HepG2 (cell line): ENCODE measurements at regions not wholly inside any gene's neighbourhood (a gene's known extent, or its start where the extent isn't known, plus 50 kb on each side); places are given as distances from the start of the nearest gene placed in this dataset.

Source experiments
- ATAC-seq: fragments of 200-7000 bp; cut with Tn5 transposase; 3 replicates; pipeline ENCODE4 v1.9.1; 2020; ENCODE audit warnings: mild to moderate bottlenecking, moderate library complexity
- BruUV-seq: library from RNA; stranded (reverse); fragments of 400-500 nt; replicated peaks from 2 replicates; lab custom pipeline; 2021; lab: Mats Ljungman, UMichigan
- CTCF ChIA-PET: fragments of 300-600 bp; formaldehyde crosslinking; extraction: SDS; loops from one replicate; lab custom pipeline; 2021; ENCODE audit warnings: low total read pairs, inconsistent platforms, low intra/inter-chr PET ratio; lab: Yijun Ruan, JAX
- POLR2A ChIA-PET: fragments of 350-600 bp; sonication (Branson Sonifier 250); formaldehyde crosslinking; loops from one replicate; lab custom pipeline; 2020; ENCODE audit warnings: antibody characterized with exemption, inconsistent platforms; lab: Yijun Ruan, JAX
- DNase-seq: peaks from one replicate; pipeline ENCODE4 v3.0.0-alpha.2; 2015; ENCODE audit warnings: low spot score
- FAIRE-seq: peaks from 3 replicates; lab custom pipeline; 2011; peaks lifted over from hg19 to GRCh38; lab: Jason Lieb, UNC
- H2AFZ ChIP-seq: one replicate; pipeline ENCODE4 v1.6.1; 2011; ENCODE audit warnings: low read length, inconsistent platforms
- H3K27ac ChIP-seq: fragments of 300-600 bp; 3 replicates; pipeline ENCODE4 v1.8.0; 2011; ENCODE audit warnings: mixed run types, mild to moderate bottlenecking, mixed read lengths, low read length, inconsistent platforms; ENCODE audit not compliant: insufficient read depth; ENCODE audit errors: extremely low read length
- H3K27me3 ChIP-seq, 2 experiments: fragments of 200-600 bp in 1 of 2; 2 replicates in 1 of 2; 3 replicates in 1 of 2; pipeline versions ENCODE4 v1.6.0 to v1.8.0; 2011; ENCODE audit warnings: low read length in 2 of 2, mild to moderate bottlenecking in 2 of 2, moderate library complexity in 2 of 2, inconsistent platforms in 1 of 2; ENCODE audit not compliant: insufficient read depth in 2 of 2, control insufficient read depth in 1 of 2
- H3K36me3 ChIP-seq, 2 experiments: fragments of 200-600 bp in 1 of 2; replicated peaks in 1 of 2; 2 replicates in 1 of 2; 3 replicates in 1 of 2; pipeline versions ENCODE4 v1.5.1 to v1.8.0; 2011; ENCODE audit warnings: low read length in 2 of 2, inconsistent platforms in 1 of 2; ENCODE audit not compliant: insufficient read depth in 2 of 2, control insufficient read depth in 1 of 2
- H3K4me1 ChIP-seq: 2 replicates; pipeline ENCODE4 v1.5.1; 2012; ENCODE audit warnings: low read length, inconsistent platforms; ENCODE audit not compliant: insufficient read depth
- H3K4me2 ChIP-seq: 2 replicates; pipeline ENCODE4 v1.6.0; 2011; ENCODE audit warnings: low read depth, low read length, inconsistent platforms
- H3K4me3 ChIP-seq, 3 experiments: fragments of 200-600 bp in 1 of 3; sonication (generic), shearing (Covaris generic) in 1 of 3; replicated peaks in 1 of 3; 2 replicates each; pipeline ENCODE4 v1.5.1; 2011 to 2016; ENCODE audit warnings: low read length in 3 of 3, inconsistent platforms in 2 of 3, low read depth in 2 of 3, mild to moderate bottlenecking in 2 of 3, control low read depth in 1 of 3, mixed read lengths in 1 of 3; ENCODE audit not compliant: insufficient read depth in 1 of 3
- H3K79me2 ChIP-seq: one replicate; pipeline ENCODE4 v1.6.1; 2011; ENCODE audit warnings: low read length, inconsistent platforms; ENCODE audit not compliant: insufficient read depth
- H3K9ac ChIP-seq: 2 replicates; pipeline ENCODE4 v1.6.0; 2011; ENCODE audit warnings: mild to moderate bottlenecking, low read depth, low read length, inconsistent platforms; ENCODE audit not compliant: insufficient read depth
- H3K9me3 ChIP-seq: 2 replicates; pipeline ENCODE4 v1.5.1; 2012; ENCODE audit warnings: mild to moderate bottlenecking, low read length
- H4K20me1 ChIP-seq: 2 replicates; pipeline ENCODE4 v1.6.0; 2011; ENCODE audit warnings: inconsistent platforms, mild to moderate bottlenecking, low read length, moderate library complexity; ENCODE audit not compliant: insufficient read depth
- AHR ChIP-seq: IDR thresholded peaks from 2 replicates; pipeline ENCODE4 v1.6.1; 2018; ENCODE audit warnings: missing genetic modification reagents, missing compliant biosample characterization
- CEBPB ChIP-seq: IDR thresholded peaks from 2 replicates; pipeline ENCODE4 v1.6.1; 2011; ENCODE audit warnings: low read depth, low read length, improper control_type of control experiment, borderline replicate concordance
- HES4 ChIP-seq: sonication (generic); formaldehyde crosslinking; IDR thresholded peaks from 2 replicates; pipeline ENCODE4 v1.9.0; 2021; ENCODE audit warnings: mild to moderate bottlenecking, missing genetic modification reagents, borderline replicate concordance
- HNF4A ChIP-seq: sonication (generic); formaldehyde crosslinking; IDR thresholded peaks from 2 replicates; pipeline ENCODE4 v1.4.0; 2020; ENCODE audit warnings: missing genetic modification reagents
- IKZF5 ChIP-seq: IDR thresholded peaks from 2 replicates; pipeline ENCODE4 v1.6.1; 2018; ENCODE audit warnings: missing genetic modification reagents, mild to moderate bottlenecking, missing compliant biosample characterization
- MED13 ChIP-seq: sonication (generic); formaldehyde crosslinking; IDR thresholded peaks from 2 replicates; pipeline ENCODE4 v1.5.0; 2020; ENCODE audit warnings: missing genetic modification reagents
- NFE2L2 ChIP-seq: fragments of 150-350 bp; IDR thresholded peaks from 2 replicates; pipeline ENCODE4 v1.6.1; 2014; ENCODE audit warnings: low read length
- NFYC ChIP-seq: IDR thresholded peaks from 2 replicates; pipeline ENCODE4 v1.6.1; 2016; ENCODE audit warnings: missing genetic modification reagents, missing compliant biosample characterization
- NR2F1 ChIP-seq, 2 experiments: fragments of 450-650 bp in 1 of 2; formaldehyde crosslinking in 1 of 2; IDR thresholded peaks; 2 replicates each; pipeline versions ENCODE4 v1.5.0 to v1.6.1; 2016 to 2020; ENCODE audit warnings: mild to moderate bottlenecking in 1 of 2, missing compliant biosample characterization in 1 of 2, missing genetic modification reagents in 1 of 2, moderate library complexity in 1 of 2
- RARA ChIP-seq: IDR thresholded peaks from 2 replicates; pipeline ENCODE4 v1.6.1; 2016; ENCODE audit warnings: missing genetic modification reagents, missing compliant biosample characterization
- REST ChIP-seq, 2 experiments: IDR thresholded peaks; 2 replicates each; pipeline ENCODE4 v1.6.1; 2011 to 2012; ENCODE audit warnings: low read length in 2 of 2, borderline replicate concordance in 1 of 2, low read depth in 1 of 2, mild to moderate bottlenecking in 1 of 2, moderate library complexity in 1 of 2
- THAP8 ChIP-seq: sonication (generic); formaldehyde crosslinking; IDR thresholded peaks from 2 replicates; pipeline ENCODE4 v1.5.1; 2020; ENCODE audit warnings: missing genetic modification reagents, mild to moderate bottlenecking, borderline replicate concordance
- ZNF235 ChIP-seq: sonication (generic); formaldehyde crosslinking; IDR thresholded peaks from 2 replicates; pipeline ENCODE4 v1.8.1; 2023; ENCODE audit warnings: mild to moderate bottlenecking, missing genetic modification reagents, borderline replicate concordance
- ZNF546 ChIP-seq: sonication (generic); formaldehyde crosslinking; conservative IDR thresholded peaks from 2 replicates; pipeline ENCODE4 v1.8.1; 2023; ENCODE audit warnings: mild to moderate bottlenecking, missing genetic modification reagents
- WGBS: methylation state at CpG from one replicate; pipeline ENCODE4 v1.1.6; 2017; ENCODE audit warnings: low lambda C conversion rate; 5-methylcytosine and 5-hydroxymethylcytosine counted together
- in situ Hi-C: cut with HindIII; loops from 2 replicates; pipeline ENCODE4 v1.10.0; 2017; ENCODE audit warnings: low pct_unique_long_range_greater_than_20kb; ENCODE audit not compliant: extremely low pct_ligation_motif_present
- intact Hi-C: fragments of 100-400 bp; cut with micrococcal nuclease; formaldehyde crosslinking; loops from one replicate; pipeline ENCODE4 v1.10.0; 2022; ENCODE audit not compliant: unreplicated experiment
- TF ChIP-seq, protein P1 (sequence below): sonication (generic); IDR thresholded peaks from 2 replicates; pipeline ENCODE4 v1.6.1; 2016; ENCODE audit warnings: low read depth, borderline replicate concordance
- TF ChIP-seq, protein P2 (sequence below): IDR thresholded peaks from 2 replicates; pipeline ENCODE4 v1.6.1; 2012; ENCODE audit warnings: low read length, improper control_type of control experiment

DNA sequence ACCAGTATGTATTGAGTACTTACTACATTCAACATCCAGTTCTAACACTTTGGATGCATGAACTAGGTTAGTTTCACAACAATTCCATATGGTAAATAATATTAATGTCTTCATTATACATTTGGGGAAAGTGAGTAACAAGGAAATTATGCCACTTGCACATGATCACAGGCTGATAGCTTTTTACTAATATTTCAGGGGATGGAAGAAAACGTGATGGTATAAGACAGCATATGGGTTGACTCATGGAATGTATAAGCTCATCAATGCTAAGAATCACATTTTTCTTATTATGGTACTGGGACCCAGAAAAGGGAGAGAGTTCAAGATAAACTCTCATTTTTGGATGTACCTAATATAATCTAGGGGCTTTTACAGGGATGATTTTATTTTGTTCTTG lies 188.7 kb downstream of the MIAT start:
- 0% methylated on average over 1 of the region's 1 CpG for WGBS
- POLR2A ChIA-PET, result no interaction called here
- no peak overlapping the region for H3K4me2 ChIP-seq
- H3K9ac ChIP-seq, result no peak overlapping the region
- H3K27me3 ChIP-seq, result 0 out of 5 replicates have a peak, but pooled peaks cover 0 to 3% of the 10 kb centered on the region in 2 experiments
- no peak overlapping the region for H3K27ac ChIP-seq
- H3K9me3 ChIP-seq, result no peaks in the 10 kb centered on the region
- BruUV-seq, result no TSS peak
- CTCF ChIA-PET, result no interaction called here
- DNase-seq (no peak), ATAC-seq (no peak)
- in situ Hi-C loops, result no loop called here
- no peaks in the 10 kb centered on the region for H3K36me3 ChIP-seq
- intact Hi-C loops, result no loop called here
- no peaks in the 10 kb centered on the region for H4K20me1 ChIP-seq
- H3K4me3 ChIP-seq, result no peak overlapping the region
- no peak overlapping the region for H2AFZ ChIP-seq
- TF ChIP-seq NR2F1 (CRISPR knock-in tag; IDR thresholded peaks at IDR 0.05) (no peak), CEBPB (no peak), NFE2L2 (no peak), ZNF546 (no peak), HNF4A (CRISPR knock-in tag) (no peak), IKZF5 (CRISPR knock-in tag) (no peak), ZNF235 (CRISPR knock-in tag) (no peak), MED13 (CRISPR knock-in tag) (no peak), REST (IDR thresholded peaks at IDR 0.05; ENCODE audit: borderline replicate concordance in 1 of 2, low read depth in 1 of 2, low read length in 2 of 2) (no peak), AHR (no peak), HES4 (no peak), RARA (CRISPR knock-in tag) (no peak), THAP8 (CRISPR knock-in tag) (no peak), NFYC (CRISPR knock-in tag) (no peak)
- TF ChIP-seq, protein P1, sequence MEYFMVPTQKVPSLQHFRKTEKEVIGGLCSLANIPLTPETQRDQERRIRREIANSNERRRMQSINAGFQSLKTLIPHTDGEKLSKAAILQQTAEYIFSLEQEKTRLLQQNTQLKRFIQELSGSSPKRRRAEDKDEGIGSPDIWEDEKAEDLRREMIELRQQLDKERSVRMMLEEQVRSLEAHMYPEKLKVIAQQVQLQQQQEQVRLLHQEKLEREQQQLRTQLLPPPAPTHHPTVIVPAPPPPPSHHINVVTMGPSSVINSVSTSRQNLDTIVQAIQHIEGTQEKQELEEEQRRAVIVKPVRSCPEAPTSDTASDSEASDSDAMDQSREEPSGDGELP, result no peak
- TF ChIP-seq, protein P2, sequence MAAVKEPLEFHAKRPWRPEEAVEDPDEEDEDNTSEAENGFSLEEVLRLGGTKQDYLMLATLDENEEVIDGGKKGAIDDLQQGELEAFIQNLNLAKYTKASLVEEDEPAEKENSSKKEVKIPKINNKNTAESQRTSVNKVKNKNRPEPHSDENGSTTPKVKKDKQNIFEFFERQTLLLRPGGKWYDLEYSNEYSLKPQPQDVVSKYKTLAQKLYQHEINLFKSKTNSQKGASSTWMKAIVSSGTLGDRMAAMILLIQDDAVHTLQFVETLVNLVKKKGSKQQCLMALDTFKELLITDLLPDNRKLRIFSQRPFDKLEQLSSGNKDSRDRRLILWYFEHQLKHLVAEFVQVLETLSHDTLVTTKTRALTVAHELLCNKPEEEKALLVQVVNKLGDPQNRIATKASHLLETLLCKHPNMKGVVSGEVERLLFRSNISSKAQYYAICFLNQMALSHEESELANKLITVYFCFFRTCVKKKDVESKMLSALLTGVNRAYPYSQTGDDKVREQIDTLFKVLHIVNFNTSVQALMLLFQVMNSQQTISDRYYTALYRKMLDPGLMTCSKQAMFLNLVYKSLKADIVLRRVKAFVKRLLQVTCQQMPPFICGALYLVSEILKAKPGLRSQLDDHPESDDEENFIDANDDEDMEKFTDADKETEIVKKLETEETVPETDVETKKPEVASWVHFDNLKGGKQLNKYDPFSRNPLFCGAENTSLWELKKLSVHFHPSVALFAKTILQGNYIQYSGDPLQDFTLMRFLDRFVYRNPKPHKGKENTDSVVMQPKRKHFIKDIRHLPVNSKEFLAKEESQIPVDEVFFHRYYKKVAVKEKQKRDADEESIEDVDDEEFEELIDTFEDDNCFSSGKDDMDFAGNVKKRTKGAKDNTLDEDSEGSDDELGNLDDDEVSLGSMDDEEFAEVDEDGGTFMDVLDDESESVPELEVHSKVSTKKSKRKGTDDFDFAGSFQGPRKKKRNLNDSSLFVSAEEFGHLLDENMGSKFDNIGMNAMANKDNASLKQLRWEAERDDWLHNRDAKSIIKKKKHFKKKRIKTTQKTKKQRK, result no peak
- TF ChIP-seq, all 625 proteins: peak for 0
- Histone ChIP-seq H3K79me2 (no peaks in the 10 kb centered on the region), H3K4me1 (no peaks in the 10 kb centered on the region)
- FAIRE-seq, result no peak
